ENCODE measurements at regions not wholly inside any gene's neighbourhood (a gene's known extent, or its start where the extent isn't known, plus 50 kb on each side); places are given as distances from the start of the nearest gene placed in this dataset.

DNA sequence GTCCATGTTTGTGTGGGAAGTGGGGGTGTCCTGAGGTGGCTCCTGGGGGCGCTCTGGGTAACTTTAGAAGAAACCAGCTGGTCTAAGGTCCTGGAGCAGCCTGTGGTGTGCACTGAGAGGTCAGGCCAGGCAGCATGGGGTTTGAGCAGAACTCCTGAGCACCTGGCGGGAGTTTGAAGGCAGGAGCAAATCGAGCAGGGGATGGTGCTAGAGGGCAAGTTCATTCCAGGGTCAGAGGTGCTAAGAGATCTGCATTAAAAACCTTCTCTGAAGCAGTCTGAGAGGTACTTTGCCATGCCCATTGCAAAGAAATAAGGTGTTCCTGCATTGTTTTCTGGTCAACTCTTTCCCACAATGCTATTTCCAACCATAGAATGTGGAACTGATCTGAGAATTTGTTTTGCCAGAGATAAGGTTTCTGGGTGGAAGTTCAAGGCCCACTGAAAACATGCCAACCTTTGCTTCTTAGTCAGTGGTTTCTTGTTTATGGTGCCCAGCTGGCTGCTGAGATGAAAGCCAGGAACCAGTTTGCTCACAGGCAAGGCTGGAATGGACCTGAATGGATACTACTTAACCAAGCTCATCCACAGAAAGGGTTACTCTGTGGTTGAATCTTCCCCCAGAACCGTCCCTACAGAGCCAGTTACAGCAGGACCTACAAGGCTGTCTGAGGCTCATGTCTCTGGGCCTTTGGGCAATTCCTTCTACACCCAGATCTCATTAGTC is 136.3 kb upstream of the TMEM72 start:
- no peak overlapping the region for H3K4me3 ChIP-seq (ENCODE audit: insufficient read length, low read depth)
- no peaks in the 10 kb centered on the region for H3K27me3 ChIP-seq (ENCODE audit: insufficient read depth, insufficient read length)
- TF ChIP-seq YY1 (IDR thresholded peaks at IDR 0.05; ENCODE audit: insufficient read depth, insufficient read length) (no peak), ZNF274 (IDR thresholded peaks at IDR 0.05; ENCODE audit: low read depth, low read length) (no peak), SUZ12 (IDR thresholded peaks at IDR 0.05; ENCODE audit: extremely low read depth, insufficient read depth, insufficient read length) (no peak)
- DNase-seq (ENCODE audit: low read depth, low spot score): no peak
- no peaks in the 10 kb centered on the region for H3K36me3 ChIP-seq (ENCODE audit: insufficient read depth, insufficient read length, low read length)
- H3K4me1 ChIP-seq (ENCODE audit: insufficient read depth, insufficient read length): no peaks in the 10 kb centered on the region
- no peaks in the 10 kb centered on the region for H3K9me3 ChIP-seq (ENCODE audit: insufficient read depth, low read length)
- H3K9ac ChIP-seq (ENCODE audit: insufficient read length, low read depth): no peak overlapping the region

DNA sequence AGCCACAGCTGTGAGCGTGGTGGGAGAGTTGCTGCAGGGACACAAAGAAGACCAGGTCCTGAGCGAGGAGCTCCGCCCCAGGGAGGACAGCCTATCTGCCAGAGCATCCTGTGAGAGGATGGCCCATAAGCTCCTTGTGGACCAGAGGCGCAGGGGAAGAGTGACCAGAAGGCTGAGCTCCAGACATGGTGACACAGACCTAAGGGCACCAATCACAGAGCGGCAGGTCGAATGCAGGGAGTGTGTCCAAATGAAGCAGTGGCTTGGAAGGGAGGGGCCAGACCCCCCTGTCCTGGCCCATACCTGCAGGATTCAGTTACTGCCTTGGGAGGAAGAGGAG is 135.8 kb upstream of the TMEM72 start:
- H3K9me3 ChIP-seq (ENCODE audit: insufficient read depth, low read length): no peaks in the 10 kb centered on the region
- DNase-seq (ENCODE audit: low read depth, low spot score): no peak

GRCh38 chr10:44776181-44776580 is 135.0 kb upstream of the TMEM72 start:
- Histone ChIP-seq H3K27me3 (ENCODE audit: insufficient read depth, insufficient read length) (no peaks in the 10 kb centered on the region), H3K36me3 (ENCODE audit: insufficient read depth, insufficient read length, low read length) (no peaks in the 10 kb centered on the region), H3K4me3 (ENCODE audit: insufficient read length, low read depth) (no peak overlapping the region), H3K9me3 (ENCODE audit: insufficient read depth, low read length) (no peaks in the 10 kb centered on the region), H3K9ac (ENCODE audit: insufficient read length, low read depth) (no peak overlapping the region), H3K4me1 (ENCODE audit: insufficient read depth, insufficient read length) (no peaks in the 10 kb centered on the region)
- TF ChIP-seq SUZ12 (IDR thresholded peaks at IDR 0.05; ENCODE audit: extremely low read depth, insufficient read depth, insufficient read length) (no peak), ZNF274 (IDR thresholded peaks at IDR 0.05; ENCODE audit: low read depth, low read length) (no peak), YY1 (IDR thresholded peaks at IDR 0.05; ENCODE audit: insufficient read depth, insufficient read length) (no peak)
- no peak for DNase-seq (ENCODE audit: low read depth, low spot score)

More for the DNA sequence above, 135.8 kb upstream of the TMEM72 start:
- no peaks in the 10 kb centered on the region for H3K36me3 ChIP-seq (ENCODE audit: insufficient read depth, insufficient read length, low read length)
- H3K4me1 ChIP-seq (ENCODE audit: insufficient read depth, insufficient read length): no peaks in the 10 kb centered on the region
- TF ChIP-seq YY1 (IDR thresholded peaks at IDR 0.05; ENCODE audit: insufficient read depth, insufficient read length) (no peak), SUZ12 (IDR thresholded peaks at IDR 0.05; ENCODE audit: extremely low read depth, insufficient read depth, insufficient read length) (no peak), ZNF274 (IDR thresholded peaks at IDR 0.05; ENCODE audit: low read depth, low read length) (no peak)
- H3K27me3 ChIP-seq (ENCODE audit: insufficient read depth, insufficient read length): no peaks in the 10 kb centered on the region
- no peak overlapping the region for H3K4me3 ChIP-seq (ENCODE audit: insufficient read length, low read depth)
- H3K9ac ChIP-seq (ENCODE audit: insufficient read length, low read depth): no peak overlapping the region

DNA sequence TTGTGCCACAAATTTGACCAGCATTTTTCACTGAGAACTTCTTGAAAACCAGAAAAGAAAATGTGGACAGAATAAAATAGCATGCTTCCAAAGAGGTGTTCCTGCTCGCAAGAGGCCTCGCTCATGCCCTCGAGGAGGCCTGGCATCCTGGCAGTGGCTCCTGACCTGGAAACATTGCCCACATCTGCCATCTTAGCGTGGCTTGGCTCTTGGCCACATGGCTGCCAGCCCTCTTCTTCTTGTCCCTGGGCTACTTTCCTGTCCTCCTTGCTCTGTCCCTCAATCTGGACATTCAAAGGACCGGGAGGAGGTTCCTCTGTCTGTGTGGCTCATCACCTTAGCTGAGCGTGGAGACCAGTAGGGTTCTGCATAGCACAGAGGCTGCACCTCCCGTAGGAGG is 131.6 kb upstream of the TMEM72 start:
- TF ChIP-seq YY1 (IDR thresholded peaks at IDR 0.05; ENCODE audit: insufficient read depth, insufficient read length): no peak
- no peak for TF ChIP-seq ZNF274 (IDR thresholded peaks at IDR 0.05; ENCODE audit: low read depth, low read length)
- no peak for TF ChIP-seq SUZ12 (IDR thresholded peaks at IDR 0.05; ENCODE audit: extremely low read depth, insufficient read depth, insufficient read length)
- H3K36me3 ChIP-seq (ENCODE audit: insufficient read depth, insufficient read length, low read length): no peaks in the 10 kb centered on the region
- no peak overlapping the region for H3K4me3 ChIP-seq (ENCODE audit: insufficient read length, low read depth)
- H3K9me3 ChIP-seq (ENCODE audit: insufficient read depth, low read length): no peaks in the 10 kb centered on the region
- H3K4me1 ChIP-seq (ENCODE audit: insufficient read depth, insufficient read length): no peaks in the 10 kb centered on the region
- H3K27me3 ChIP-seq (ENCODE audit: insufficient read depth, insufficient read length): no peaks in the 10 kb centered on the region
- DNase-seq (ENCODE audit: low read depth, low spot score): no peak
- H3K9ac ChIP-seq (ENCODE audit: insufficient read length, low read depth): no peak overlapping the region

GRCh38 chr10:44780426-44780825 is 130.7 kb upstream of the TMEM72 start:
- no peaks in the 10 kb centered on the region for H3K9me3 ChIP-seq (ENCODE audit: insufficient read depth, low read length)
- H3K4me3 ChIP-seq (ENCODE audit: insufficient read length, low read depth): no peak overlapping the region
- H3K36me3 ChIP-seq (ENCODE audit: insufficient read depth, insufficient read length, low read length): no peaks in the 10 kb centered on the region
- TF ChIP-seq YY1 (IDR thresholded peaks at IDR 0.05; ENCODE audit: insufficient read depth, insufficient read length) (no peak), SUZ12 (IDR thresholded peaks at IDR 0.05; ENCODE audit: extremely low read depth, insufficient read depth, insufficient read length) (no peak)
- no peak for DNase-seq (ENCODE audit: low read depth, low spot score)
- no peak overlapping the region for H3K9ac ChIP-seq (ENCODE audit: insufficient read length, low read depth)
- H3K27me3 ChIP-seq (ENCODE audit: insufficient read depth, insufficient read length): no peaks in the 10 kb centered on the region
- H3K4me1 ChIP-seq (ENCODE audit: insufficient read depth, insufficient read length): no peaks in the 10 kb centered on the region

DNA sequence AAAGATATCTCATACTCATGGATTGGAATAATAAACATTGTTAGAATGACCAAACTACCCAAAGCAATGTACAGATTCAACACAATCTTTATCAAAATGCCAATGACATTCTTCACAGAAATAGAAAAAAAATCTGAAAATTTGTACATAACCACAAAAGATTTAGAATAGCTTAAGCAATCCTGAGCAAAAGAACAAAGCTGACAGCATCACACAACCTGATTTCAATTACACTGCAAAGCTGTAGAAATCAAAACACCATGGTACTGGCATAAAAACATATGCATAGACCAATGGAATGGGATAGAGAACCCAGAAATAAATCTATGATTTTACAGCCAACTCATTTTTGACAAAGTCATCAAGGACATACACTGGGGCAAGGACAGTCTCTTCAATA is 130.0 kb upstream of the TMEM72 start:
- H3K36me3 ChIP-seq (ENCODE audit: insufficient read depth, insufficient read length, low read length): no peaks in the 10 kb centered on the region

GRCh38 chr10:44786286-44786850 is 124.8 kb upstream of the TMEM72 start:
- Histone ChIP-seq H3K9me3 (ENCODE audit: insufficient read depth, low read length) (no peaks in the 10 kb centered on the region), H3K36me3 (ENCODE audit: insufficient read depth, insufficient read length, low read length) (no peaks in the 10 kb centered on the region), H3K4me3 (ENCODE audit: insufficient read length, low read depth) (no peak overlapping the region), H3K4me1 (ENCODE audit: insufficient read depth, insufficient read length) (no peaks in the 10 kb centered on the region), H3K27me3 (ENCODE audit: insufficient read depth, insufficient read length) (no peaks in the 10 kb centered on the region), H3K9ac (ENCODE audit: insufficient read length, low read depth) (no peak overlapping the region)
- TF ChIP-seq YY1 (IDR thresholded peaks at IDR 0.05; ENCODE audit: insufficient read depth, insufficient read length) (no peak), ZNF274 (IDR thresholded peaks at IDR 0.05; ENCODE audit: low read depth, low read length) (no peak), SUZ12 (IDR thresholded peaks at IDR 0.05; ENCODE audit: extremely low read depth, insufficient read depth, insufficient read length) (no peak)
- no peak for DNase-seq (ENCODE audit: low read depth, low spot score)

More for the DNA sequence above, 130.0 kb upstream of the TMEM72 start:
- H3K9me3 ChIP-seq (ENCODE audit: insufficient read depth, low read length): no peaks in the 10 kb centered on the region
- no peak overlapping the region for H3K9ac ChIP-seq (ENCODE audit: insufficient read length, low read depth)
- DNase-seq (ENCODE audit: low read depth, low spot score): no peak
- H3K4me1 ChIP-seq (ENCODE audit: insufficient read depth, insufficient read length): no peaks in the 10 kb centered on the region
- H3K27me3 ChIP-seq (ENCODE audit: insufficient read depth, insufficient read length): no peaks in the 10 kb centered on the region
- no peak overlapping the region for H3K4me3 ChIP-seq (ENCODE audit: insufficient read length, low read depth)
- TF ChIP-seq YY1 (IDR thresholded peaks at IDR 0.05; ENCODE audit: insufficient read depth, insufficient read length) (no peak), ZNF274 (IDR thresholded peaks at IDR 0.05; ENCODE audit: low read depth, low read length) (no peak), SUZ12 (IDR thresholded peaks at IDR 0.05; ENCODE audit: extremely low read depth, insufficient read depth, insufficient read length) (no peak)
